LoVo (cell line): ENCODE measurements at regions not wholly inside any gene's neighbourhood (a gene's known extent, or its start where the extent isn't known, plus 50 kb on each side); places are given as distances from the start of the nearest gene placed in this dataset.
"Not testable (repeated sequence)": the region's sequence is repeated elsewhere in the genome, so short reads cannot be mapped to it uniquely, and the experiment has no call there.

Source experiments
- DNase-seq: peaks from one replicate; pipeline ENCODE4 v3.0.0-alpha.2; 2016; ENCODE audit warnings: low spot score

GRCh38 chr12:33514893-33515292 is 75.3 kb upstream of the SYT10 start:
- DNase-seq: no peak

- no peak for DNase-seq
Observed at GRCh38 chr12:33519566-33519965, 79.9 kb upstream of the SYT10 start.

GRCh38 chr12:33520505-33521302 is 81.1 kb upstream of the SYT10 start:
- not testable (repeated sequence) for DNase-seq

DNA sequence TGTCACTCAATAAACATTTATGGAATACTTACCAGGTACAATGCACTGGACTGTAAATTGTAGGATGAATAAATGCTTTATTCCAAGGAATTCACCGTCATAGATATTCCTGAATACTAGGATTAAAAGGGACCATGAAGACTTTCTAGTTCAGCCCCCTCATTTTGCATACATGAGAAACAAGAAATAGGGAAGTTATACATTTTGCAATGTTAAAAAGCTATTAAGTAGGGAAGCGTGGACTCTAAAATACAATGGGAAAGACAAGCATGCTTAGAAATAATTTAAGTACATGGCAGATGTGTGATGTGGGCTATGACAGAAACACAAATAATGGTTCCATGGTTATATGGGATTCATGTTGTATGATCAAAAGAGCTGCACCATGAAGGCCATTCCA is 89.4 kb upstream of the SYT10 start:
- no peak for DNase-seq

DNA sequence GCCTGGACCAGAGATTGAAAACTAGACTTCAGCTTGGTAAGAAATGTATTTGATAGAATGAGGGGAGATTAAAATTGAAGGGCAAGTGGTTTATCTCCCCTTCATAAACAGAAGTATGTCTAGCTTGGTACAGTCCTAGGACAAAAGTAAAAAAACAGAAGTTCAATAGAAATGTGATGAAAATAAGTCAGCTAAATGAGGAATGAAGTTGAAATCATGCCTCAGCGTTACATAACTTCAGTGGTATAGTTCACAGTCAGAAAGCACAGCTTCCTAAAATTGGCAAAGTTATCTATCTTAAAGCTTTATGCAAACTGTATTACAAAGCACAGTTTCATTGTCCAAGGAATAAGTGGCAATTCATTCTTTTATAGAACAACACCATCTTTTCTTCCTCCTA is 90.2 kb upstream of the SYT10 start:
- DNase-seq: no peak

DNA sequence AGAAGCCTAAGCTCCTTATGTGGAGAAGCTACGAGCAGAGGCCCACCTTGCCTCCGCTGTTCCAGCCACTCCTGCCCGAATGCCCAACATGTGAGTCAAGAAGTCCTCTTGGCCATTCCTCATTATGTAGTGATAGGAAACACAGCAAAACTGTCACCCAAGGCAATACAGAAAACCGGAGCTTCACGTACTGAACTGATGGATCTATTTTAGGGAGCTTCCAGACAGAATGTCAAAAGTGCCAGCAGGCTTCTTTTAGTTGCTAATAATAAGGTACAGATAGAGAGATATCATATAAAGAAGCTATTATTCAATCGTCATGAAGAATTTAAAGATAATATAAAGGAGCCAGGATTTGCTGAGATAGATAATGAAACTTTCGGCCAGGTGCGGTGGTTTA is 91.6 kb upstream of the SYT10 start:
- no peak for DNase-seq

GRCh38 chr12:33533527-33533926 is 93.9 kb upstream of the SYT10 start:
- DNase-seq: no peak

- DNase-seq: no peak
Observed at GRCh38 chr12:33536431-33536830, 96.8 kb upstream of the SYT10 start.

- no peak for DNase-seq
Observed at GRCh38 chr12:33546004-33546403, 106.4 kb upstream of the SYT10 start.

- DNase-seq: no peak
Observed at GRCh38 chr12:33547084-33547483, 107.5 kb upstream of the SYT10 start.

- not testable (repeated sequence) for DNase-seq
Observed at GRCh38 chr12:33550214-33550613, 110.6 kb upstream of the SYT10 start.

GRCh38 chr12:33551006-33551405 is 111.4 kb upstream of the SYT10 start:
- DNase-seq: no peak

GRCh38 chr12:33555128-33555527 is 115.5 kb upstream of the SYT10 start:
- DNase-seq: no peak

DNA sequence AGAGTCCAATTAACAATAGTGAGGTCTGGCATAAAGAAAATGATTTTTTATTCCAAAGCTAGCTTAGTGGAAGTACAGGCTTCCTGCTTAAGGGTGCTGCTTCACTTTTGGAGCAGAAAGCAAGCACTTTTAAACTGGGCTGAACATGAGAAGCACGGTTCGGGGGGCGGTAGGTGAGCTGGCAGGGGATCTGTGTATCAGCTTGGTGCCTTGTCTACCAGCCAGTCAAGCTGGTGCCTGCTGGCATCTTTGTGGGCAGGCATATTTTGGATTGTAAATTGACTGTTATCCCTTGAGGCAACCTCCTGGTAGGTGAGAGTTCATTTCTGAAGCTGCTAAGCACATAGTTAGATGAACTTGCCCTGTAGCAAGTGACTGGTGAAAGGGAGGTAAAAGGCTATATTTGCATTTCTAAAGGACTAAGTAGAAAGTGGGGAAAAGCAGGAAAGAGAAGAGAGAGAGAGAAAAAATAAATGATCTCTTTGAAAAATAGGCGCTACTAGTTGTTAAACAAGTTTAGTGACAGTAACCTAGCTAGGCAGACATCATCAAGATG is 121.1 kb upstream of the SYT10 start:
- no peak for DNase-seq

DNA sequence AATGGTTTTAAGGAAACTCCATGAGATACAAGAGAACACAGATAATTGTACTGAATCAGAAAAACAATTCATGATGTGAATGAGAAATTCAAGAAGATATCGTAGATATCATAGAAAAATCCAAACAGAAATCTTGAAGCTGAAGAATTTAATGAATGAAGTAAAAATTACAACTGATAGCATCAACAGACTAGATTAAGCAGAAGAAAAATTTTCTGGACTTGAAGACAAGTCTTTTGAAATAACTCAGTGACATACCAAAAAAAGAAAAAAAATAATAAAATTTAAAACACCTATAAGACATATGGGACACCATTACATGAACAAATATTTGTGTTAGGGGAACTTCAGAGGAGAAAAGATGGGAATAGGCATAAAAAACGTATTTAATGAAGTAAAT is 122.8 kb upstream of the SYT10 start:
- no peak for DNase-seq

GRCh38 chr12:33566403-33566802 is 126.8 kb upstream of the SYT10 start:
- no peak for DNase-seq

- DNase-seq: no peak
Observed at GRCh38 chr12:33575346-33575745, 135.7 kb upstream of the SYT10 start.

- no peak for DNase-seq
Observed at GRCh38 chr12:33581613-33582122, 142.0 kb upstream of the SYT10 start.

DNA sequence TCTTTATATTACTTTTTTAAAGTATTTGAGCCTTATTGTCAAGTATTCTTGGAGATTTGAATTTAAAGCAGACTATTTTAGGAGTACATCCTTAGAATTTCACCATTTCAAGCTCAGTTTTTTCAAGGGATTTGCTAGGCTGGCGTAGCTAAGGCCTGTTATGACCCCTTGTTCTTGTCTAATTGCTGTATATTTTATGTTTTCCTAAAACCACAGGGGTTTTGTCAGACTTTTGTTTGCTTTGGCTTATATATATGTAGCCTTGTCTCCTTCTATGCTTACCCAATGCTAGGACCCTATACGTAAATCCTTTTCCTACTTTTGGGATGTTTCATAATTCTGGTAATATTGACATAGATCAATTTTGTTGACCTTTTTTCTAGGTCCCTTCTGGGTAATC is 147.0 kb upstream of the SYT10 start:
- no peak for DNase-seq

GRCh38 chr12:33587354-33587753 is 147.7 kb upstream of the SYT10 start:
- no peak for DNase-seq

GRCh38 chr12:33587784-33588712 is 148.4 kb upstream of the SYT10 start:
- DNase-seq: no peak

DNA sequence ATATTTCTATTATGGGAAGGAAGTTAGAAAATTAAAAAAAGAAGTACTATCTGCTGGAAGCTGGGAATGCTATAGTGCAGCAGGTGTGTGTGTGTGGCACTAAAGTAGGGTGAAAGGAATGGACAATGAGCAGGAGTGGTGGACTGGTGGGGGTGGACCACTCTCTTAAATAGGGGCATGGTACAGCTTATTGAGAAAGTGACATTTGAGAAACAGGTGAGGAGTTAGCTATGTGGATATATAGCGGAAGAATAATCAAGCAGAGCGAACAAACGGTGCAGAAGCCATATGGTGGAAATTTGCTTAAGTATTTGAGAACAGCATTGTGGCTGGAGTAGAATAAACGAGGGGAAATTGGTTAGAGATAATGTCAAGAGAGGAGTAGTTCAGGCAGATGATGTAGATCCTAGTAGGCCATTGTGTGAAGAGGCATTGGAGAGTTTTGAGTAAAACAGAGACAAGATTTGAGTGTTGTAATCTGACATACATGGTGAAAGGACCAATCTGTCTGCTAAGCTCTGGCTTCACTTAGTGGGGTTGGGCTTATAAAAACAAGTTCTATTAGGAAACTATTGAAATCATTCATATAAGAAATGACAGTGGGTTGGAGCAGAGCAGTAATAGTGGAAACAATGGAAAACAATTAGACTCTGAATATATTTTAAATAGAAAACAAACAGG is 149.2 kb upstream of the SYT10 start:
- no peak for DNase-seq
